PFSK-1 (cell line): ENCODE measurements at regions not wholly inside any gene's neighbourhood (a gene's known extent, or its start where the extent isn't known, plus 50 kb on each side); places are given as distances from the start of the nearest gene placed in this dataset.

Experiments
- FOXP2 ChIP-seq: optimal IDR thresholded peaks from 2 replicates; pipeline ENCODE3; 2011; ENCODE audit warnings: borderline replicate concordance, control low read depth, inconsistent platforms; ENCODE audit not compliant: insufficient read depth; ENCODE audit errors: extremely low read length, extremely low read depth
- POLR2AphosphoS5 ChIP-seq: IDR thresholded peaks from 2 replicates; pipeline ENCODE4 v1.6.1; 2012; ENCODE audit warnings: low read depth, mild to moderate bottlenecking, control low read depth, low read length, moderate library complexity
- REST ChIP-seq, 2 experiments: IDR thresholded peaks; 2 replicates each; pipeline versions ENCODE4 v1.6.1 to v1.8.0; 2011 to 2012; ENCODE audit warnings: low read depth in 2 of 2, low read length in 2 of 2, control low read depth in 1 of 2, inconsistent platforms in 1 of 2, mild to moderate bottlenecking in 1 of 2, moderate library complexity in 1 of 2; ENCODE audit not compliant: insufficient read depth in 1 of 2
- TAF1 ChIP-seq: IDR thresholded peaks from 2 replicates; pipeline ENCODE4 v1.6.1; 2012; ENCODE audit warnings: low read length, control low read depth, borderline replicate concordance; ENCODE audit not compliant: insufficient read depth

- TF ChIP-seq TAF1, result no peak
- no peak for TF ChIP-seq REST (IDR thresholded peaks at IDR 0.05; ENCODE audit: insufficient read depth in 1 of 2, low read depth in 2 of 2, low read length in 2 of 2)
- TF ChIP-seq POLR2AphosphoS5, result no peak
- no peak for TF ChIP-seq FOXP2
Observed at GRCh38 chr4:108411836-108412235, 208.5 kb upstream of the RPL34 start.
